ENCODE measurements at regions not wholly inside any gene's neighbourhood (a gene's known extent, or its start where the extent isn't known, plus 50 kb on each side); places are given as distances from the start of the nearest gene placed in this dataset.

DNA sequence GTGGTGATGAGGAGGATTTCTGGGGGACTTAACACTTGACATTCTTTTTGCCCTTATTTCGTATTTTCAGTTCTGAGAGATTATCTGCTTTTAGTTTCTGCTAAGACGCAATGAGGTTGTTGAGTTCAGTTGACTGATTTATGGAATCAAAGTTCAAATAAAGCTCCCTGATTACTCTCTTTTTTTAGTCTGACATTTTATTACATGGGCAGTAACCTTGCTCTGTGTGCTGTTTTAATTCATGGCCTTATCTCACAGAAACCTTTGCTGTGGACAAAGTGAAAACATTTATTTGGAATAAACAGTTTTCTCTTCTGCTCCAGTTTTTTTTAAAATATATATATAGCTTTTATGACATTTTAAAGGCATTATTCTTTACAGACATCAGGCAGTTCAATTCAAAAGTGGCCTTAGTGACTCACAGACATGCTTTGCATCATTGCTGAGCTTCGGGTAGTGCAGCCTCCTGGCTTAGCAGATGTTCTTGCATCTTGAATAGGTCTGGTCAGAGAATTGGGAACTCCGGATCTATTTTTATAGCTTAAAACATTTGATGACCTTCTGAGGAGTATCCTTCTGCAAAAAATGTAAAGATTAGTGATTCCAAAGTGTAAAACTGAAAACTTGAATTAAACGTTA lies 162.9 kb downstream of the FAM170A start:
- no peak overlapping the region for H3K4me3 ChIP-seq (ENCODE audit: low read depth, low read length)
- H3K9me3 ChIP-seq (ENCODE audit: control insufficient read depth, insufficient read depth, low read length) = no peaks in the 10 kb centered on the region
- no peak overlapping the region for H3K9ac ChIP-seq (ENCODE audit: low read depth, low read length)

DNA sequence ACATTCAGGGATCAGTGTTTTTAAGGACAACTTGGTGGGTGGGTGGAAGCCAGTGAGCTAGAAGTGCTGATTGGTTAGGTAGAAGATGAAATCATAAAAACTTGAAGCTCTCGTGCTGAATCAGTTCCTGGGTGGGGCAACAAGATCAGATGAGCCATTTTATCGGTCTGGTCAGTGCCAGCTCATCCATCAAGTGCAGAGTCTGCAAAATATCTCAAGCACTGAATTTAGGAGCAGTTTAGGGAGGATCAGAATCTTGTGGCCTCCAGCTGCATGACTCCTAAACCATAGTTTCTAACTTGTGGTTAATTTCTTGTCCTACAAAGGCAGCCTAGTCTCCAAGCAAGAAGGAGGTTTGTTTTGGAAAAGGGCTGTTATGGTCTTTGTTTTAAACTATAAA lies 166.4 kb downstream of the FAM170A start:
- Histone ChIP-seq H3K27ac (ENCODE audit: low read depth, low read length) (no peak overlapping the region), H3K36me3 (ENCODE audit: control insufficient read depth, insufficient read depth, low read length) (no peaks in the 10 kb centered on the region), H3K4me1 (ENCODE audit: control insufficient read depth, insufficient read depth, low read length) (no peaks in the 10 kb centered on the region), H3K27me3 (ENCODE audit: control insufficient read depth, insufficient read depth, low read length) (no peaks in the 10 kb centered on the region), H3K4me3 (ENCODE audit: low read depth, low read length) (no peak overlapping the region), H3K9ac (ENCODE audit: low read depth, low read length) (no peak overlapping the region), H3K9me3 (ENCODE audit: control insufficient read depth, insufficient read depth, low read length) (no peaks in the 10 kb centered on the region)

More for the DNA sequence above, 162.9 kb downstream of the FAM170A start:
- Histone ChIP-seq H3K4me1 (ENCODE audit: control insufficient read depth, insufficient read depth, low read length) (no peaks in the 10 kb centered on the region), H3K27me3 (ENCODE audit: control insufficient read depth, insufficient read depth, low read length) (no peaks in the 10 kb centered on the region), H3K27ac (ENCODE audit: low read depth, low read length) (no peak overlapping the region), H3K36me3 (ENCODE audit: control insufficient read depth, insufficient read depth, low read length) (no peaks in the 10 kb centered on the region)

DNA sequence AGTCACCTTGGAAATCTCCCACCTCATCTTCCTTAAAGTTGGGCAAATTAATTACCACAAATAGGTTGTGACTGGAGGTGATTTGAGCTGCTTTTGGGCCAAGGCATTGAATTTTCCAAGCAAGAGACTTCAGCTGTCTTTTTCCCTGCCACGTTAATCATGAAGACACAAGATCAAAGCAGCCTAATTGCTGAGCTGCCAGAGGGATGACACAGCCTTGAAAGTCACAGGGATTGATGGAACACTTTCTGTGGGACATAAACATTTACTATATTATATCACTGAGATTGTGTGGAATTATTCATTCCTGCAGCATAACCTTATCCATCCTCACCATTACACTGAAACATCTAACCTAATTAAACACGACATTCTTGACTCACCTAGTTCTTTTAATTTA lies 172.2 kb downstream of the FAM170A start:
- H3K27me3 ChIP-seq (ENCODE audit: control insufficient read depth, insufficient read depth, low read length) = no peaks in the 10 kb centered on the region
- no peaks in the 10 kb centered on the region for H3K9me3 ChIP-seq (ENCODE audit: control insufficient read depth, insufficient read depth, low read length)
- no peaks in the 10 kb centered on the region for H3K4me1 ChIP-seq (ENCODE audit: control insufficient read depth, insufficient read depth, low read length)
- no peaks in the 10 kb centered on the region for H3K36me3 ChIP-seq (ENCODE audit: control insufficient read depth, insufficient read depth, low read length)
- H3K4me3 ChIP-seq (ENCODE audit: low read depth, low read length) = no peak overlapping the region
- H3K9ac ChIP-seq (ENCODE audit: low read depth, low read length) = no peak overlapping the region
- no peak overlapping the region for H3K27ac ChIP-seq (ENCODE audit: low read depth, low read length)

DNA sequence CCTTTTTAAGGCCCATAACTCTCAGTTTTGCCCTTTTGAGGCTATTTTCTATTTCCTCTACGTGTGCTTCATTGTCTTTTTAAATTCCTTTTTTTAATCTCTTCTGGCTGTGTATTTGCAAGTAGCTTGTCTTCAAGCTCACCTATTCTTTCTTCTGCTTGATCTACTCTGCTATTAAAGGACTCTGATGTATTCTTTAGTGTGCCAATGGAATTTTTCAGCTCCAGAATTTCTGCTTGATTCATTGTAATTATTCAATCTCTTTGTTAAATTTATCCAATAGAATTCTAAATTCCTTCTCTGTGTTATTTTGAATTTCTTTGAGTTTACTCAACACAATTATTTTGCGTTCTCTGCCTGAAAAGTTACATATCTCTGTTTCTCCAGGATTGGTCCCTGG lies 178.7 kb downstream of the FAM170A start:
- Histone ChIP-seq H3K36me3 (ENCODE audit: control insufficient read depth, insufficient read depth, low read length) (no peaks in the 10 kb centered on the region), H3K9ac (ENCODE audit: low read depth, low read length) (no peak overlapping the region), H3K4me1 (ENCODE audit: control insufficient read depth, insufficient read depth, low read length) (peaks cover 9% of the 10 kb centered on the region), H3K9me3 (ENCODE audit: control insufficient read depth, insufficient read depth, low read length) (no peaks in the 10 kb centered on the region), H3K27ac (ENCODE audit: low read depth, low read length) (no peak overlapping the region), H3K27me3 (ENCODE audit: control insufficient read depth, insufficient read depth, low read length) (no peaks in the 10 kb centered on the region), H3K4me3 (ENCODE audit: low read depth, low read length) (no peak overlapping the region)

DNA sequence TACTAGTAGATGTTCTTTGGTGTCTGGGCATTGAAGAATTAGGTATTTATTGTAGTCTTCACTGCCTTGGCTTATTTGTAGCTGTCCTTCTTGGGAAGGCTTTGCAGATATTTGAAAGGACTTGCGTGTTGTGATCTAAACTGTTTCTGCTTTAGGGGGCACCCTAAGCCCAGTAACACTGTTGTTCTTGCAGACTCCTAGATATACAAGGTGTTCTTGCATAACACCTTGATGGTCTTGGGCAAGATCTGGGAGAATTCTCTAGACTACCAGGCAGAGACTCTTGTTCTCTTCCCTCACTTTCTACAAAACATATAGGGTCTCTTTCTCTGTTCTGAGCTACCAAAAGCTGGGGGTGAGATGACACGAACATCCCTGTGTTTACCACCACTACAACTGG lies 179.1 kb downstream of the FAM170A start:
- Histone ChIP-seq H3K27me3 (ENCODE audit: control insufficient read depth, insufficient read depth, low read length) (no peaks in the 10 kb centered on the region), H3K4me1 (ENCODE audit: control insufficient read depth, insufficient read depth, low read length) (peaks cover 9% of the 10 kb centered on the region), H3K9me3 (ENCODE audit: control insufficient read depth, insufficient read depth, low read length) (no peaks in the 10 kb centered on the region), H3K4me3 (ENCODE audit: low read depth, low read length) (no peak overlapping the region), H3K36me3 (ENCODE audit: control insufficient read depth, insufficient read depth, low read length) (no peaks in the 10 kb centered on the region), H3K27ac (ENCODE audit: low read depth, low read length) (no peak overlapping the region), H3K9ac (ENCODE audit: low read depth, low read length) (no peak overlapping the region)

DNA sequence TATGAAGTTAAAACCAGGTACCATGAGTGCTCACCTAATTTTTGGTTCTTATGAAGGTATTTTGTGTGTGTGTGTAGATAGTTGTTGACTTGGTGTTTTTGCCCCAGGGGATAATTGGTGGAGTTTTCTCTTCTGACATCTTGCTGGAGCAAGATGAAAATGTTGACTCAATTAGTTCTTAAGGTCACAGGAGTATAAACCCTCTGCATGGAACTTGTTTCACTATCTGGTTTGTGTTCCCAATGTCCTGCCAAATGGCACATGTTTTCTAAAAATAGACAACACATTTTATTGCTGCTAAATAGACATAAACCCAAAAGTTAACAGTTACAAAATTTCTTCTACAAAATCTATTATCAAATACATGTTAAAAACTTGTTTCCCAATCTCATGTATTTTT lies 180.9 kb downstream of the FAM170A start:
- Histone ChIP-seq H3K4me1 (ENCODE audit: control insufficient read depth, insufficient read depth, low read length) (peaks cover 9% of the 10 kb centered on the region), H3K27ac (ENCODE audit: low read depth, low read length) (no peak overlapping the region)

DNA sequence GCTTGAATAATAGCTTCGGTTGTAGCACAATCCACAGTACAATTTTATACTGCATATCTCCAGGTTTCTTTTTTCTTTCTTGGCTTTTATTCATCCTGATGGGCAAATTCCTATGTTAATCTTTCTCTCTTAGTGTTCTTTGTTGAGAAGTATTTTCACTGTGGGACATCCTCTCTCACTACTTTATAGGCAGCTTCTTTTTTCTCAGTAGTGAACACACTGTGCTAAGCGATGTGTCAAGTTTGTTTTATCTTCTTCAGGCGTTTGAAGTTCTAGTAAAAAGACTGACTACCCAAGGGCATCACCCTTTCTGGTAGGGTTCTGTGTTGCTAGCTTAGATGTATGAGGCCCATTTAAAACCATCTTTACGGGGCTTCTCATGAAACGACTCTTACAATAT lies 182.1 kb downstream of the FAM170A start:
- H3K27me3 ChIP-seq (ENCODE audit: control insufficient read depth, insufficient read depth, low read length) = no peaks in the 10 kb centered on the region
- no peaks in the 10 kb centered on the region for H3K9me3 ChIP-seq (ENCODE audit: control insufficient read depth, insufficient read depth, low read length)
- H3K36me3 ChIP-seq (ENCODE audit: control insufficient read depth, insufficient read depth, low read length) = no peaks in the 10 kb centered on the region
- H3K4me1 ChIP-seq (ENCODE audit: control insufficient read depth, insufficient read depth, low read length) = peaks cover 9% of the 10 kb centered on the region
- no peak overlapping the region for H3K27ac ChIP-seq (ENCODE audit: low read depth, low read length)
- no peak overlapping the region for H3K4me3 ChIP-seq (ENCODE audit: low read depth, low read length)
- no peak overlapping the region for H3K9ac ChIP-seq (ENCODE audit: low read depth, low read length)

More for the DNA sequence above, 180.9 kb downstream of the FAM170A start:
- Histone ChIP-seq H3K36me3 (ENCODE audit: control insufficient read depth, insufficient read depth, low read length) (no peaks in the 10 kb centered on the region), H3K4me3 (ENCODE audit: low read depth, low read length) (no peak overlapping the region), H3K9me3 (ENCODE audit: control insufficient read depth, insufficient read depth, low read length) (no peaks in the 10 kb centered on the region), H3K27me3 (ENCODE audit: control insufficient read depth, insufficient read depth, low read length) (no peaks in the 10 kb centered on the region), H3K9ac (ENCODE audit: low read depth, low read length) (no peak overlapping the region)

DNA sequence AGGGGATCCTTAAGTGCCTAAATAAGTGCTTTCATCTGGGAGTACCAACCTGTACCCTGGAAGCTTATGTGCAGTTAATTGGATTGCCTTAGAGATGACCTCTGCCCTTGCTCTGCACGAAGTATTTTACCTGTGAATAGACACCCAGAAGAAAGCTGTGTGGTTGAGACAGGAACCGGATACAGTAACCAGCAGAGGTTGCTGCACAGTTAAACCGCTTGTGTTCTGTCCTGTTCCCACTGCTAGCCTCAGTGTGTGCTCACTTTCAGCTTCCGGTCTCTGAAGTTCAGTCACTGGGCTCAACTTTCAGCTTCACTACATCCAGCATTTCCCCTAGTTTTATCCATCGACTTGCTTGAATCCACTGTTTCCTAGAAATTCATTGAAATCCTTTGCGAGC lies 185.3 kb downstream of the FAM170A start:
- Histone ChIP-seq H3K36me3 (ENCODE audit: control insufficient read depth, insufficient read depth, low read length) (no peaks in the 10 kb centered on the region), H3K9ac (ENCODE audit: low read depth, low read length) (no peak overlapping the region), H3K27ac (ENCODE audit: low read depth, low read length) (no peak overlapping the region), H3K4me1 (ENCODE audit: control insufficient read depth, insufficient read depth, low read length) (peaks cover 9% of the 10 kb centered on the region), H3K9me3 (ENCODE audit: control insufficient read depth, insufficient read depth, low read length) (no peaks in the 10 kb centered on the region), H3K27me3 (ENCODE audit: control insufficient read depth, insufficient read depth, low read length) (no peaks in the 10 kb centered on the region), H3K4me3 (ENCODE audit: low read depth, low read length) (no peak overlapping the region)

DNA sequence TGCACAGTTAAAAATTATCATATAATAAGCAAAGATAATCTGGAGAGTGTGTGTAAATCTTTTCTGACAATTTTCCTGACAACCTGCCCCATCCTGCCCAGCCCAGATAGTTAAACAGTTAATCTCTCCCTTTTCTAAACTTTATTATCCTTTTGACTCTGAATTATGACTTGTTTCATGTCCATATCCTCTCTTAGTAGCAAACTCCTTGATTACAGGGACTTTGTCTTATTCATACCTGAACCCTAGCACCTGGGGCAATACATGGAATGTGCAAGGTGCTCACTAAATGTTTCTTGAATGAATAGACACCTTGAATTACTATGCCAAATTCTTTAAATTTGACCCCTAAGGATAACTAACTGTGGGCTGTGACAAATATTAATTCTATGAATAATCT lies 186.7 kb downstream of the FAM170A start:
- Histone ChIP-seq H3K27me3 (ENCODE audit: control insufficient read depth, insufficient read depth, low read length) (no peaks in the 10 kb centered on the region), H3K4me1 (ENCODE audit: control insufficient read depth, insufficient read depth, low read length) (peaks cover 9% of the 10 kb centered on the region), H3K9ac (ENCODE audit: low read depth, low read length) (no peak overlapping the region), H3K36me3 (ENCODE audit: control insufficient read depth, insufficient read depth, low read length) (no peaks in the 10 kb centered on the region), H3K4me3 (ENCODE audit: low read depth, low read length) (no peak overlapping the region), H3K9me3 (ENCODE audit: control insufficient read depth, insufficient read depth, low read length) (no peaks in the 10 kb centered on the region), H3K27ac (ENCODE audit: low read depth, low read length) (no peak overlapping the region)

DNA sequence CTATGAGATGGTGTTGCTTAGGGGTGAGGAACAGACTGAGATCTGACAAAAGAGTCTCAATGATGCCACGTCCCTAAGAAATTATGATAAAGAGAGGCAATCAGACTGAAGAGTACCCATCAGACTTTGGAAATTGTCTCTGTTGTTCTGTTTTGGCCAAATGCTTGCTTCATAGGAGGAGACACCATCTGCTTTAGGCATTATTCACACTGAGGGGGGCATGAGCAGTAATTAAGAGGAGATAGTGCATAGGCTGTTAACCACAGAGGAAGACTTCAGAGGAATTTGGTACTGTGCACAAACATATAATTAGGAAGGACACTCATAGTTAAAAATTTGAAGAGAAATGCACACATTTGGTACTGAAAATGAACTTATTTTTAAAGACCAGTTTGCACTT lies 190.7 kb downstream of the FAM170A start:
- no peaks in the 10 kb centered on the region for H3K4me1 ChIP-seq (ENCODE audit: control insufficient read depth, insufficient read depth, low read length)
- H3K9me3 ChIP-seq (ENCODE audit: control insufficient read depth, insufficient read depth, low read length) = no peaks in the 10 kb centered on the region
- no peak overlapping the region for H3K4me3 ChIP-seq (ENCODE audit: low read depth, low read length)
- no peak overlapping the region for H3K27ac ChIP-seq (ENCODE audit: low read depth, low read length)
- no peaks in the 10 kb centered on the region for H3K36me3 ChIP-seq (ENCODE audit: control insufficient read depth, insufficient read depth, low read length)
- H3K27me3 ChIP-seq (ENCODE audit: control insufficient read depth, insufficient read depth, low read length) = no peaks in the 10 kb centered on the region
- H3K9ac ChIP-seq (ENCODE audit: low read depth, low read length) = no peak overlapping the region

DNA sequence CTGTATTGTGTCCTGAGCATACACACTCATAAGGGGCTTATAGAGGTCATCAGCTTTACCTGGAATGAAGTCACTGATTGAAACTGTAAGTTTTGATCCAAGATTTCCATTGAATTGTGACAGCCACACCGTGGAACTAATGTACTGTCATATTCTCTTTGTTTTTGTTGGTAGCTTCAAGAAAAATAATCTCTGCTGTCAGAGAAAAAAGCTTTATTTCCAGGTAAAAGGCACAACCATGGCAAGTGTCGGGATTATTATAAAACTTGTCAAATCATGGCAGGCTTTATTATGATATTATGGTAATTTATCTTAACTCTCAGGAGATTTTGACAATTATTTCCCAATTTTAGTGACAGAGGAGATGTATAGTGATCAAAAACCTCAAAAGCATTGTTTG lies 191.2 kb downstream of the FAM170A start:
- Histone ChIP-seq H3K9me3 (ENCODE audit: control insufficient read depth, insufficient read depth, low read length) (no peaks in the 10 kb centered on the region), H3K9ac (ENCODE audit: low read depth, low read length) (no peak overlapping the region), H3K27ac (ENCODE audit: low read depth, low read length) (no peak overlapping the region), H3K36me3 (ENCODE audit: control insufficient read depth, insufficient read depth, low read length) (no peaks in the 10 kb centered on the region), H3K27me3 (ENCODE audit: control insufficient read depth, insufficient read depth, low read length) (no peaks in the 10 kb centered on the region), H3K4me1 (ENCODE audit: control insufficient read depth, insufficient read depth, low read length) (no peaks in the 10 kb centered on the region), H3K4me3 (ENCODE audit: low read depth, low read length) (no peak overlapping the region)

DNA sequence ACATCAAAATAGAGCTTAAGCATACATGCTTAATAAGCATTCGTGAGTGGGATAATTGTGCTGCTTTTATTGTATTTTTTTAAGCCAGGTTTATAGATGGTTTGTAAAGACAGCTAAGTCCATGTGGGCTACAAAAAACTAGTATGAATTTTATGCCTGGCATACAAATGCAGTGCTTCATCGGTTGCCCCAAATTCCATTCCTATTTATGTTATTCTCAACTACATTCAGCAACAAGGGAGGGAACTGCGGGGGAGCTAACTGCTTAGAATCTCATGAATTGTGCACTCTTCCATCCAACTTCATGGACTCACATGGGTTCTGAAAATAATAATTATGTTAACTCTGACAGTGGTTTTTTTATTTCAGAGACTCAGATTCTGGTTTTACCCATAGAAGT lies 199.2 kb downstream of the FAM170A start:
- H3K9ac ChIP-seq (ENCODE audit: low read depth, low read length) = no peak overlapping the region
- H3K4me3 ChIP-seq (ENCODE audit: low read depth, low read length) = no peak overlapping the region
- H3K9me3 ChIP-seq (ENCODE audit: control insufficient read depth, insufficient read depth, low read length) = no peaks in the 10 kb centered on the region
- no peak overlapping the region for H3K27ac ChIP-seq (ENCODE audit: low read depth, low read length)
- no peaks in the 10 kb centered on the region for H3K27me3 ChIP-seq (ENCODE audit: control insufficient read depth, insufficient read depth, low read length)
- H3K4me1 ChIP-seq (ENCODE audit: control insufficient read depth, insufficient read depth, low read length) = no peaks in the 10 kb centered on the region
- H3K36me3 ChIP-seq (ENCODE audit: control insufficient read depth, insufficient read depth, low read length) = no peaks in the 10 kb centered on the region

All from HUES48 (cell line).